ENCODE measurements at regions not wholly inside any gene's neighbourhood (a gene's known extent, or its start where the extent isn't known, plus 50 kb on each side); places are given as distances from the start of the nearest gene placed in this dataset.

GRCh38 chr13:75050419-75051046, 431.4 kb downstream of the TBC1D4 start:
- DNase-seq (ENCODE audit: low spot score), result peak; percentile 7

GRCh38 chr13:75049735-75050335, 432.1 kb downstream of the TBC1D4 start:
- no peak for DNase-seq (ENCODE audit: low spot score)

GRCh38 chr13:75042807-75043206, 439.2 kb downstream of the TBC1D4 start:
- no peak for DNase-seq (ENCODE audit: low spot score)

- no peak for DNase-seq (ENCODE audit: low spot score)
These were observed 443.4 kb downstream of the TBC1D4 start for GRCh38 chr13:75038393-75039113.

- no peak for DNase-seq (ENCODE audit: low spot score)
These were observed 456.0 kb downstream of the TBC1D4 start for GRCh38 chr13:75025956-75026355.

- DNase-seq (ENCODE audit: low spot score), result no peak
These were observed 457.4 kb downstream of the TBC1D4 start for GRCh38 chr13:75024602-75025001.

- DNase-seq (ENCODE audit: low spot score), result no peak
These were observed 458.4 kb downstream of the TBC1D4 start for GRCh38 chr13:75023609-75024008.

- DNase-seq (ENCODE audit: low spot score), result no peak
These were observed 460.8 kb downstream of the TBC1D4 start for GRCh38 chr13:75021151-75021550.

GRCh38 chr13:75016225-75016624, 465.7 kb downstream of the TBC1D4 start:
- DNase-seq (ENCODE audit: low spot score), result no peak

GRCh38 chr13:75013818-75014217, 468.2 kb downstream of the TBC1D4 start:
- no peak for DNase-seq (ENCODE audit: low spot score)

- no peak for DNase-seq (ENCODE audit: low spot score)
These were observed 471.0 kb downstream of the TBC1D4 start for GRCh38 chr13:75010941-75011340.

GRCh38 chr13:75008926-75009325, 473.0 kb downstream of the TBC1D4 start:
- DNase-seq (ENCODE audit: low spot score), result no peak

GRCh38 chr13:74990992-74991391, 491.0 kb downstream of the TBC1D4 start:
- no peak for DNase-seq (ENCODE audit: low spot score)

- no peak for DNase-seq (ENCODE audit: low spot score)
These were observed 494.8 kb downstream of the TBC1D4 start for GRCh38 chr13:74987124-74987690.

- DNase-seq (ENCODE audit: low spot score), result no peak
These were observed 495.4 kb downstream of the TBC1D4 start for GRCh38 chr13:74986609-74987008.

GRCh38 chr13:74979703-74980102, 502.3 kb downstream of the TBC1D4 start:
- DNase-seq (ENCODE audit: low spot score), result no peak

- DNase-seq (ENCODE audit: low spot score), result no peak
These were observed 503.4 kb downstream of the TBC1D4 start for GRCh38 chr13:74978591-74978990.

GRCh38 chr13:74977498-74977897, 504.5 kb downstream of the TBC1D4 start:
- DNase-seq (ENCODE audit: low spot score), result no peak

GRCh38 chr13:74975111-74975510, 506.9 kb downstream of the TBC1D4 start:
- DNase-seq (ENCODE audit: low spot score), result no peak

- DNase-seq (ENCODE audit: low spot score), result no peak
These were observed 507.8 kb downstream of the TBC1D4 start for GRCh38 chr13:74973935-74974879.

GRCh38 chr13:74969419-74969818, 512.5 kb downstream of the TBC1D4 start:
- DNase-seq (ENCODE audit: low spot score), result no peak
